HEK293 (cell line): ENCODE measurements at regions not wholly inside any gene's neighbourhood (a gene's known extent, or its start where the extent isn't known, plus 50 kb on each side); places are given as distances from the start of the nearest gene placed in this dataset.

Source experiments
- CTCF ChIA-PET: fragments of 350-600 bp; formaldehyde crosslinking; extraction: SDS; loops from one replicate; lab custom pipeline; 2021; ENCODE audit warnings: antibody characterized with exemption; lab: Yijun Ruan, JAX
- POLR2A ChIA-PET: fragments of 300-600 bp; formaldehyde crosslinking; extraction: SDS; loops from one replicate; lab custom pipeline; 2020; ENCODE audit warnings: antibody characterized with exemption, inconsistent platforms; lab: Yijun Ruan, JAX
- H3K27ac ChIP-seq: fragments of 200-500 bp; sonication (Bioruptor generic); 2 replicates; pipeline ENCODE4 v1.5.1; 2014; ENCODE audit warnings: low read depth, low read length, control low read depth, inconsistent platforms; ENCODE audit errors: extremely low read depth
- H3K36me3 ChIP-seq, 2 experiments: fragments of 200-500 bp in 1 of 2; sonication (Bioruptor generic) in 1 of 2; 1 replicate in 1 of 2; 2 replicates in 1 of 2; pipeline ENCODE4 v1.5.1; 2014 to 2017; ENCODE audit warnings: inconsistent platforms in 2 of 2, low read length in 2 of 2; ENCODE audit not compliant: control insufficient read depth in 2 of 2, insufficient read depth in 1 of 2
- H3K4me1 ChIP-seq: fragments of 200-500 bp; sonication (Bioruptor generic); 2 replicates; pipeline ENCODE4 v1.5.1; 2014; ENCODE audit warnings: mild to moderate bottlenecking, low read length, inconsistent platforms; ENCODE audit not compliant: control insufficient read depth, insufficient read depth
- H3K4me3 ChIP-seq: 2 replicates; pipeline ENCODE4 v1.5.1; 2011; ENCODE audit warnings: low read depth, mild to moderate bottlenecking, control low read depth, low read length, moderate library complexity
- H3K9me3 ChIP-seq: fragments of 200-500 bp; sonication (Bioruptor generic); 2 replicates; pipeline ENCODE4 v1.5.1; 2014; ENCODE audit warnings: low read depth, low read length, inconsistent platforms; ENCODE audit not compliant: control insufficient read depth, insufficient read depth
- CTCF ChIP-seq: fragments of 450-650 bp; formaldehyde crosslinking; IDR thresholded peaks from 2 replicates; pipeline ENCODE4 v1.5.1; 2016; ENCODE audit warnings: missing biosample characterization, missing genetic modification characterization
- IKZF3 ChIP-seq: fragments of 450-650 bp; IDR thresholded peaks from 2 replicates; pipeline ENCODE4 v1.5.0; 2018; ENCODE audit warnings: missing biosample characterization, mild to moderate bottlenecking, missing genetic modification characterization, moderate library complexity
- KLF8 ChIP-seq: fragments of 450-650 bp; formaldehyde crosslinking; IDR thresholded peaks from 2 replicates; pipeline ENCODE4 v1.5.1; 2016; ENCODE audit warnings: missing biosample characterization, missing genetic modification characterization
- MEIS1 ChIP-seq: sonication (generic); formaldehyde crosslinking; IDR thresholded peaks from 2 replicates; pipeline ENCODE4 v1.8.1; 2022; ENCODE audit warnings: missing genetic modification reagents, mild to moderate bottlenecking, borderline replicate concordance
- PATZ1 ChIP-seq: fragments of 450-650 bp; formaldehyde crosslinking; IDR thresholded peaks from 2 replicates; pipeline ENCODE4 v1.5.1; 2016; ENCODE audit warnings: missing biosample characterization, missing genetic modification characterization
- PBX3 ChIP-seq: sonication (generic); formaldehyde crosslinking; IDR thresholded peaks from 2 replicates; pipeline ENCODE4 v1.8.1; 2022; ENCODE audit warnings: mild to moderate bottlenecking, moderate library complexity, missing genetic modification reagents
- SP2 ChIP-seq: fragments of 450-650 bp; formaldehyde crosslinking; IDR thresholded peaks from 2 replicates; pipeline ENCODE4 v1.5.1; 2016; ENCODE audit warnings: missing biosample characterization, missing genetic modification characterization
- ZNF16 ChIP-seq: fragments of 450-650 bp; formaldehyde crosslinking; IDR thresholded peaks from 2 replicates; pipeline ENCODE4 v1.5.1; 2016; ENCODE audit warnings: low read depth, missing biosample characterization, missing genetic modification characterization
- ZNF391 ChIP-seq: fragments of 450-650 bp; formaldehyde crosslinking; IDR thresholded peaks from 2 replicates; pipeline ENCODE4 v1.5.1; 2016; ENCODE audit warnings: low read depth, missing biosample characterization, missing genetic modification characterization, borderline replicate concordance
- ZNF404 ChIP-seq: fragments of 450-650 bp; formaldehyde crosslinking; IDR thresholded peaks from 2 replicates; pipeline ENCODE4 v1.5.1; 2017; ENCODE audit warnings: missing biosample characterization, missing genetic modification characterization
- ZNF571 ChIP-seq: fragments of 450-650 bp; formaldehyde crosslinking; IDR thresholded peaks from 2 replicates; pipeline ENCODE4 v1.5.0; 2017; ENCODE audit warnings: missing biosample characterization, missing genetic modification characterization
- ZNF658 ChIP-seq: fragments of 450-650 bp; formaldehyde crosslinking; IDR thresholded peaks from 2 replicates; pipeline ENCODE4; 2016; ENCODE audit warnings: missing biosample characterization, missing genetic modification characterization
- TF ChIP-seq, protein P1 (sequence below): fragments of 450-650 bp; formaldehyde crosslinking; IDR thresholded peaks from 2 replicates; pipeline ENCODE4 v1.5.1; 2016; ENCODE audit warnings: missing biosample characterization, missing genetic modification characterization, borderline replicate concordance
- TF ChIP-seq, protein P2 (sequence below): fragments of 450-650 bp; formaldehyde crosslinking; IDR thresholded peaks from 2 replicates; pipeline ENCODE4 v1.5.1; 2017; ENCODE audit warnings: missing biosample characterization, missing genetic modification characterization
- TF ChIP-seq, protein P3 (sequence below): fragments of 450-650 bp; formaldehyde crosslinking; IDR thresholded peaks from 2 replicates; pipeline ENCODE4 v1.5.1; 2016; ENCODE audit warnings: missing biosample characterization, missing genetic modification characterization
- TF ChIP-seq, protein P4 (sequence below): fragments of 450-650 bp; formaldehyde crosslinking; IDR thresholded peaks from 2 replicates; pipeline ENCODE4 v1.5.1; 2016; ENCODE audit warnings: missing biosample characterization, missing genetic modification characterization

GRCh38 chr6:94562846-94563245 lies 1014.5 kb upstream of the MANEA start (continued):
- TF ChIP-seq, protein P1, sequence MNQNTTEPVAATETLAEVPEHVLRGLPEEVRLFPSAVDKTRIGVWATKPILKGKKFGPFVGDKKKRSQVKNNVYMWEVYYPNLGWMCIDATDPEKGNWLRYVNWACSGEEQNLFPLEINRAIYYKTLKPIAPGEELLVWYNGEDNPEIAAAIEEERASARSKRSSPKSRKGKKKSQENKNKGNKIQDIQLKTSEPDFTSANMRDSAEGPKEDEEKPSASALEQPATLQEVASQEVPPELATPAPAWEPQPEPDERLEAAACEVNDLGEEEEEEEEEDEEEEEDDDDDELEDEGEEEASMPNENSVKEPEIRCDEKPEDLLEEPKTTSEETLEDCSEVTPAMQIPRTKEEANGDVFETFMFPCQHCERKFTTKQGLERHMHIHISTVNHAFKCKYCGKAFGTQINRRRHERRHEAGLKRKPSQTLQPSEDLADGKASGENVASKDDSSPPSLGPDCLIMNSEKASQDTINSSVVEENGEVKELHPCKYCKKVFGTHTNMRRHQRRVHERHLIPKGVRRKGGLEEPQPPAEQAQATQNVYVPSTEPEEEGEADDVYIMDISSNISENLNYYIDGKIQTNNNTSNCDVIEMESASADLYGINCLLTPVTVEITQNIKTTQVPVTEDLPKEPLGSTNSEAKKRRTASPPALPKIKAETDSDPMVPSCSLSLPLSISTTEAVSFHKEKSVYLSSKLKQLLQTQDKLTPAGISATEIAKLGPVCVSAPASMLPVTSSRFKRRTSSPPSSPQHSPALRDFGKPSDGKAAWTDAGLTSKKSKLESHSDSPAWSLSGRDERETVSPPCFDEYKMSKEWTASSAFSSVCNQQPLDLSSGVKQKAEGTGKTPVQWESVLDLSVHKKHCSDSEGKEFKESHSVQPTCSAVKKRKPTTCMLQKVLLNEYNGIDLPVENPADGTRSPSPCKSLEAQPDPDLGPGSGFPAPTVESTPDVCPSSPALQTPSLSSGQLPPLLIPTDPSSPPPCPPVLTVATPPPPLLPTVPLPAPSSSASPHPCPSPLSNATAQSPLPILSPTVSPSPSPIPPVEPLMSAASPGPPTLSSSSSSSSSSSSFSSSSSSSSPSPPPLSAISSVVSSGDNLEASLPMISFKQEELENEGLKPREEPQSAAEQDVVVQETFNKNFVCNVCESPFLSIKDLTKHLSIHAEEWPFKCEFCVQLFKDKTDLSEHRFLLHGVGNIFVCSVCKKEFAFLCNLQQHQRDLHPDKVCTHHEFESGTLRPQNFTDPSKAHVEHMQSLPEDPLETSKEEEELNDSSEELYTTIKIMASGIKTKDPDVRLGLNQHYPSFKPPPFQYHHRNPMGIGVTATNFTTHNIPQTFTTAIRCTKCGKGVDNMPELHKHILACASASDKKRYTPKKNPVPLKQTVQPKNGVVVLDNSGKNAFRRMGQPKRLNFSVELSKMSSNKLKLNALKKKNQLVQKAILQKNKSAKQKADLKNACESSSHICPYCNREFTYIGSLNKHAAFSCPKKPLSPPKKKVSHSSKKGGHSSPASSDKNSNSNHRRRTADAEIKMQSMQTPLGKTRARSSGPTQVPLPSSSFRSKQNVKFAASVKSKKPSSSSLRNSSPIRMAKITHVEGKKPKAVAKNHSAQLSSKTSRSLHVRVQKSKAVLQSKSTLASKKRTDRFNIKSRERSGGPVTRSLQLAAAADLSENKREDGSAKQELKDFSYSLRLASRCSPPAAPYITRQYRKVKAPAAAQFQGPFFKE (tag by site-specific recombination), result no peak
- TF ChIP-seq PATZ1 (tag by site-specific recombination) (no peak), KLF8 (no peak), ZNF658 (tag by site-specific recombination) (no peak)

GRCh38 chr6:94559829-94560537 lies 1017.4 kb upstream of the MANEA start:
- POLR2A ChIA-PET, result no interaction called here
- TF ChIP-seq ZNF391 (tag by site-specific recombination) (no peak), MEIS1 (CRISPR knock-in tag) (no peak), ZNF16 (no peak), CTCF (tag by site-specific recombination) (no peak), PBX3 (CRISPR knock-in tag) (no peak), IKZF3 (tag by site-specific recombination) (no peak), ZNF404 (tag by site-specific recombination) (no peak), SP2 (tag by site-specific recombination) (no peak), ZNF571 (no peak)
- TF ChIP-seq, protein P2, sequence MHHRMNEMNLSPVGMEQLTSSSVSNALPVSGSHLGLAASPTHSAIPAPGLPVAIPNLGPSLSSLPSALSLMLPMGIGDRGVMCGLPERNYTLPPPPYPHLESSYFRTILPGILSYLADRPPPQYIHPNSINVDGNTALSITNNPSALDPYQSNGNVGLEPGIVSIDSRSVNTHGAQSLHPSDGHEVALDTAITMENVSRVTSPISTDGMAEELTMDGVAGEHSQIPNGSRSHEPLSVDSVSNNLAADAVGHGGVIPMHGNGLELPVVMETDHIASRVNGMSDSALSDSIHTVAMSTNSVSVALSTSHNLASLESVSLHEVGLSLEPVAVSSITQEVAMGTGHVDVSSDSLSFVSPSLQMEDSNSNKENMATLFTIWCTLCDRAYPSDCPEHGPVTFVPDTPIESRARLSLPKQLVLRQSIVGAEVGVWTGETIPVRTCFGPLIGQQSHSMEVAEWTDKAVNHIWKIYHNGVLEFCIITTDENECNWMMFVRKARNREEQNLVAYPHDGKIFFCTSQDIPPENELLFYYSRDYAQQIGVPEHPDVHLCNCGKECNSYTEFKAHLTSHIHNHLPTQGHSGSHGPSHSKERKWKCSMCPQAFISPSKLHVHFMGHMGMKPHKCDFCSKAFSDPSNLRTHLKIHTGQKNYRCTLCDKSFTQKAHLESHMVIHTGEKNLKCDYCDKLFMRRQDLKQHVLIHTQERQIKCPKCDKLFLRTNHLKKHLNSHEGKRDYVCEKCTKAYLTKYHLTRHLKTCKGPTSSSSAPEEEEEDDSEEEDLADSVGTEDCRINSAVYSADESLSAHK, result no peak
- TF ChIP-seq, protein P3, sequence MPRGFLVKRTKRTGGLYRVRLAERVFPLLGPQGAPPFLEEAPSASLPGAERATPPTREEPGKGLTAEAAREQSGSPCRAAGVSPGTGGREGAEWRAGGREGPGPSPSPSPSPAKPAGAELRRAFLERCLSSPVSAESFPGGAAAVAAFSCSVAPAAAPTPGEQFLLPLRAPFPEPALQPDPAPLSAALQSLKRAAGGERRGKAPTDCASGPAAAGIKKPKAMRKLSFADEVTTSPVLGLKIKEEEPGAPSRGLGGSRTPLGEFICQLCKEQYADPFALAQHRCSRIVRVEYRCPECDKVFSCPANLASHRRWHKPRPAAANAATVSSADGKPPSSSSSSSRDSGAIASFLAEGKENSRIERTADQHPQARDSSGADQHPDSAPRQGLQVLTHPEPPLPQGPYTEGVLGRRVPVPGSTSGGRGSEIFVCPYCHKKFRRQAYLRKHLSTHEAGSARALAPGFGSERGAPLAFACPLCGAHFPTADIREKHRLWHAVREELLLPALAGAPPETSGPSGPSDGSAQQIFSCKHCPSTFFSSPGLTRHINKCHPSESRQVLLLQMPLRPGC (tag by site-specific recombination), result no peak
- TF ChIP-seq, protein P4, sequence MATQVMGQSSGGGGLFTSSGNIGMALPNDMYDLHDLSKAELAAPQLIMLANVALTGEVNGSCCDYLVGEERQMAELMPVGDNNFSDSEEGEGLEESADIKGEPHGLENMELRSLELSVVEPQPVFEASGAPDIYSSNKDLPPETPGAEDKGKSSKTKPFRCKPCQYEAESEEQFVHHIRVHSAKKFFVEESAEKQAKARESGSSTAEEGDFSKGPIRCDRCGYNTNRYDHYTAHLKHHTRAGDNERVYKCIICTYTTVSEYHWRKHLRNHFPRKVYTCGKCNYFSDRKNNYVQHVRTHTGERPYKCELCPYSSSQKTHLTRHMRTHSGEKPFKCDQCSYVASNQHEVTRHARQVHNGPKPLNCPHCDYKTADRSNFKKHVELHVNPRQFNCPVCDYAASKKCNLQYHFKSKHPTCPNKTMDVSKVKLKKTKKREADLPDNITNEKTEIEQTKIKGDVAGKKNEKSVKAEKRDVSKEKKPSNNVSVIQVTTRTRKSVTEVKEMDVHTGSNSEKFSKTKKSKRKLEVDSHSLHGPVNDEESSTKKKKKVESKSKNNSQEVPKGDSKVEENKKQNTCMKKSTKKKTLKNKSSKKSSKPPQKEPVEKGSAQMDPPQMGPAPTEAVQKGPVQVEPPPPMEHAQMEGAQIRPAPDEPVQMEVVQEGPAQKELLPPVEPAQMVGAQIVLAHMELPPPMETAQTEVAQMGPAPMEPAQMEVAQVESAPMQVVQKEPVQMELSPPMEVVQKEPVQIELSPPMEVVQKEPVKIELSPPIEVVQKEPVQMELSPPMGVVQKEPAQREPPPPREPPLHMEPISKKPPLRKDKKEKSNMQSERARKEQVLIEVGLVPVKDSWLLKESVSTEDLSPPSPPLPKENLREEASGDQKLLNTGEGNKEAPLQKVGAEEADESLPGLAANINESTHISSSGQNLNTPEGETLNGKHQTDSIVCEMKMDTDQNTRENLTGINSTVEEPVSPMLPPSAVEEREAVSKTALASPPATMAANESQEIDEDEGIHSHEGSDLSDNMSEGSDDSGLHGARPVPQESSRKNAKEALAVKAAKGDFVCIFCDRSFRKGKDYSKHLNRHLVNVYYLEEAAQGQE (tag by site-specific recombination), result no peak

More at GRCh38 chr6:94559829-94560537, 1017.4 kb upstream of the MANEA start:
- H3K27ac ChIP-seq, result no peak overlapping the region
- CTCF ChIA-PET, result no interaction called here
- no peak overlapping the region for H3K4me3 ChIP-seq
- no peaks in the 10 kb centered on the region for H3K36me3 ChIP-seq
- no peaks in the 10 kb centered on the region for H3K4me1 ChIP-seq
- no peaks in the 10 kb centered on the region for H3K9me3 ChIP-seq
